SU-DHL-6 (cell line): ENCODE measurements at regions not wholly inside any gene's neighbourhood (a gene's known extent, or its start where the extent isn't known, plus 50 kb on each side); places are given as distances from the start of the nearest gene placed in this dataset.

Source experiments
- CTCF ChIP-seq: fragments of 200-600 bp; sonication (generic); IDR thresholded peaks from one replicate; pipeline ENCODE4 v1.5.1; 2017; ENCODE audit warnings: antibody characterized with exemption, mild to moderate bottlenecking, low read length, moderate library complexity; ENCODE audit not compliant: insufficient read depth, poor library complexity, severe bottlenecking
- EZH2phosphoT487 ChIP-seq: fragments of 200-600 bp; sonication (generic), shearing (Covaris generic); conservative IDR thresholded peaks from 2 replicates; pipeline ENCODE4 v1.6.1; 2018; ENCODE audit warnings: mild to moderate bottlenecking, antibody characterized with exemption, low read length, moderate library complexity, mixed read lengths

GRCh38 chr13:27696731-27697130 is 75.0 kb downstream of the POLR1D start:
- TF ChIP-seq EZH2phosphoT487: no peak
- no peak for TF ChIP-seq CTCF
